Tongue (tissue), 1 donor: ENCODE measurements at regions not wholly inside any gene's neighbourhood (a gene's known extent, or its start where the extent isn't known, plus 50 kb on each side); places are given as distances from the start of the nearest gene placed in this dataset.
A peak's percentile ranks its signal among the peaks of the same experiment; 100 is the strongest.

Experiments
- DNase-seq: peaks from one replicate; pipeline ENCODE4 v3.0.0-alpha.2; 2015

DNA sequence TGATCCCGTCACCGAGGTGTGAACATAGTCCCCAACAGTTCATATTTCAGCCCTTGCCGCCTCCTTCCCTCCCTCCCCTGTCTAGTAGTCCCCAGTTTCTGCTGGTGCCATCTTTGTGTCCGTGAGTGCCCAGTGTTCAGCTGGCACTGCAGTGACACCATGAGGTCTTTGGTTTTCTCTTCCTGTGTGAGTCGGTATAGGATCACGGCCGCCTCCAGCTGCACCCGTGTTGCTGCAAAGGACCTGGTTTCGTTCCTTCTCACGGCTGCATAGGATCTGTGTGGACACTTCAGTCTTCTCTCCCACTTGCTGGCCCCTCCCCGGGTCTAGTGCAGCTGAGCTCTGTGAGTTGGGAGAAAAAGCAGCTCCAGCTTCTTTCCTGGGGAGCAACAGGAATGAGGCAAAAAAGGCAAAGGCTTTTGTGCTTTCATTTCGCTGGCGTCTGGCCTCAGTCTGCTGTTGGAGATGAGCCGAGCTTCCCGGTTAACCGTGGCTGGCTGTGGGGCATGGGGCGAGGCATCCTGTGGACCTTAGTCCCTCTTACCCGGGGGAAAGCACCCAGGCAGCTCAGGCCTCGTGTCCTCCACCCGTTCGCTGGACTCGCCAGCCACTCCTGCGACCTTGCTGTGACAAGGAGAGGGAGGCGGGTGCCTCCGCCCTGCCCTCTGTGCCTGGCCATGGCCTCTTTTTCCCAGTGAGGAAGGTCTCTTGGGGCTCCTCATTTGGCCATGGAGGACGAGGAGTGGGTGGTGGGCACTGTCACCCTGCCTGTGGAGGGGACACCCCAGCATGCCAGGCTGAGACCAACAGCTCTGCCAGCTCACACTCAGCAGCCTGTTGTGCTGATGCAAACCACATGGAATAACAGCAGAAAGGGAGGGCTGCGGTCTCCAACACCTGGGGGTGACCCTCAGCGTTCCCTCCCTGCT is 196.5 kb downstream of the TEX29 start:
- no peak for DNase-seq

DNA sequence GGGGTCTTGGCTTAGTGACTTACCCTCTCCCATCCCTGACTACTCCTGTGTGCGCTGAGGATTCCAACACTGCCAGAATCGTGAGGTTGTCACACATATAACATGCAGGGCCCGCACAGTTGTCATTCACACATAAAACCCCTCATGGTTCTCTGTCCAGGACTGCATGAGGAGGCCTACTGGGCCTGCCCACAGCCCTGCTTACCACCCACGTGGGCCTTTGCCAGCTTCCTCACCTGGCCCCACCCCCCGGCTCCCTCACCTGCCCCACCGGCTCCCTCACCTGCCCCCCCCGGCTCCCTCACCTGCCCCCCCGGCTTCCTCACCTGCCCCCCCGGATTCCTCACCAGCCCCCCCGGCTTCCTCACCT is 197.2 kb downstream of the TEX29 start:
- DNase-seq, result no peak

DNA sequence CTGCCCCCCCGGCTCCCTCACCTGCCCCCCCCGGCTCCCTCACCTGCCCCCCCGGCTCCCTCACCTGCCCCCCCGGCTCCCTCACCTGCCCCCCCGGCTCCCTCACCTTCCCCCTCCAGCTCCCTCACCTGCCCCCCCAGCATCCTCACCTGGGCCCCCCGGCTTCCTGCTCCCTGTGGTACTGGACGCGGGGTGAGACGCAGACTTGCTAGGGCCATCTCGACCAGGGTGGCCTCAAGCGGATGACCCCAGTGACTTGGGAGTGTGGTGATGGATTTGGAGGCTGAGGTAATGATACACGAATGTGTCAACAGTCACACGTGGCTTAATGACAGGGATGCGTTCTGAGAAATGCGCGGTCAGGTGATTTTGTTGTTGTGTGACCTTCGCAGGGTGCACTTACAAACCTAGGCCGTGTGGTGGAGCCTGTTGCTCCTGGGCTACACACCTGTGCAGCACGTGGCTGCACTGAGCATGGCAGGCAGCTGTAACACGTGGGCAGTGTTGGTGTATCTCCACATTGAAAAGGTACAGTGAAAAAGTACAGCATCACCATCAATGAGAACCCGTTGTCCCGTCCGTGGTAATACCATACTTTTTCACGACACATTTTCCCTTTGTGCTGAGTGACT is 197.8 kb downstream of the TEX29 start:
- DNase-seq, result no peak

DNA sequence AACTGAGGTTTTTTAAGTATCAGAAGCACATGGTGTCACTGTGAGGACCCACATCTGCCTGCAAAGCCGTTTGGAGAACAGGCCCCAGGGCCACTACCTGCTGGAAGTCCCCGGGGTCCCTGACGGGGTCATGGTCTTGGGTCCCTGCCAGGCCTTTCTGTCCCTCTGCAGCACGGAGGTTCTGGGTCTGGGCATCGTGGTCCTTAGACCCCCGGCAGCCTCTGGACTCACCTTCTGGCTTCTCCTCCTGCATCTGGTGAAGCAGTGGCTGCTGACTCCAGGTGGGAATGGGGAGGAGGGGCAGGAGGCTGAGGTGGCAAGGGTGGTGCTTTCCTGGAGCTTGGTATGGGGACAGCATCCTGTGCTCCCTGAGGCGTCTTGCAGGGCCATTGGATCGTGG is 198.6 kb downstream of the TEX29 start:
- DNase-seq, result no peak

DNA sequence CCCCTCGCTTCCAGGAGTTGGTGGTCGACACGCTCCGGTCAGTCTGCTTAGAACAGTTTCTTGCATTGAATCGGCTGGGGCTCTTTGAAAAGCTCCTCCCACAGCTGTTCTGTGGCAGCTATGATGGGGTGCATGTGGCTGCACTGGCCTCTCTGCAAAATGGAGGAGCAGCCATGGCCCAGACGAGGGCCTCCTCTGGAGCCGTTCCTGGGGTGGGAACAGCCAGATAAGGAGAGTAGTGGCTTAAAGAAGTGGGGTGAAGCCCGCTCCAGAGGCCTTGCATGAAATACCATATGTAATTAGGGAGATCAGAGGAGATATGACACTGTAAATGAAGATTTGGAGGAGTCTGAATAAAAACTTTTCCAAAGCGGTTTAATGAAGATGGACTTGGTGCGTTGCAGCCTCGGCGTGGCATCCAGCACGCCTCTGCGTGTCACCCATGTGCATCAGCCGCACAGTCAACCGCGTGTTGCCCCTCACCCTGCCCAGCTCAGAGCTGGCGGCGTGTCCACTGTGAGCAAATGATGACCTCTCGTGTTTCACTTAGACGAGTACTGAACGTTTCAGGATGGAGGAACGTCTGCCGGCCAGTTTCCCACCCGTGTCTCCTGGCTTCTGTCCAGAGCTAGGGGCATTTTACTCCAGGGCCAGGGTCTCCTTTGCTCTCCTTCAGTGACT is 199.2 kb downstream of the TEX29 start:
- no peak for DNase-seq

DNA sequence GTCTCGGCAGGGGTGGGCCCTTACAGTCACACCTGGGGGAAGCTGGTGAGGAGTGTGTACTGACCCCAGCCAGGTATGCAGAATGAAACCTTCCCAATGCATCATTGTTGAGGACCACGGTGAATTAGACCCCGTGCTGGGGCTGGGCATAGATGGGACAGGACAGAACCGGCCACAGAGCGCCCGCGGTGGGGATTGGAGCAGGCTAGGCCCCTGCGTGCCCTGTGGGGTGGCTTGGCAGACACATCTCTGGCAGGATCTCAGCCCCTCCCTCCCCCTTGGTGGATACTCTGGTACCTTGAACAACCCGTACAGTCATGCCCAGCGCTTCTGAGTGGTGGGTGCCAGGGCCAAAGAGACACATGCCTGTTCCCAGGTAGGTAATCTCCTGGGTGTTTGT is 200.6 kb downstream of the TEX29 start:
- DNase-seq, result no peak

- no peak for DNase-seq
Observed at GRCh38 chr13:111521691-111522229, 201.3 kb downstream of the TEX29 start.

DNA sequence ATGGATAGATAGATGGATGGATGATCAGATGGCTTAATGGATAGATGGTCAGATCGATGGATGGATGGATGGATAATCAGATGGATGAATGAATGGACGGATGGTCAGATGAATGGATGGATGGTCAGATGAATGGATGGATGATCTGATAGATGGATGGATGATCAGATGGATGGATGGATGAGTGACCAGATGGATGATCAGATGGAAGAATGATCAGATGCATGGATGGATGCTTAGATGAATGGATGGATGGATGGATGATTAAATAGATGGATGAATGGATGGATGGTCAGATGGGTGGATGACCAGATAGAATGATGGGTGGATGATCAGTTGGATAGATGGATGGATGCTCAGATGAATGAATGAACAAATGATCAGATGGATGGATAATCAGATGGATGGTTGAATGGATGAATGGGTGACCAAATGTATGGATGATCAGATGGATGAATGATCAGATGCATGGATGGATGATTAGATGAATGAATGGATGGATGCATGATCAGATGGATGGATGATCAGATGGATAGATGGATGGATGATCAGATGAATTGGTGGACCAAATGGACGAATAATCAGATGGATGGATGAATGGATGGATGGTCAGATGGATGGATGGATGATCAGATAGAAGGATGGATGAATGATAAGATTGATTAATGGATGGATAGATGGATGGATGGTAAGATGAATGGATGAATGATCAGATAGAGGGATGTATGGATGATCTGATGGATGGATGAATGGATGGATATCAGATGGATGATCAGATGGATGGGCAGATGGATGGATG is 205.1 kb downstream of the TEX29 start:
- no peak for DNase-seq

GRCh38 chr13:111526922-111527321 is 206.5 kb downstream of the TEX29 start:
- DNase-seq, result no peak

DNA sequence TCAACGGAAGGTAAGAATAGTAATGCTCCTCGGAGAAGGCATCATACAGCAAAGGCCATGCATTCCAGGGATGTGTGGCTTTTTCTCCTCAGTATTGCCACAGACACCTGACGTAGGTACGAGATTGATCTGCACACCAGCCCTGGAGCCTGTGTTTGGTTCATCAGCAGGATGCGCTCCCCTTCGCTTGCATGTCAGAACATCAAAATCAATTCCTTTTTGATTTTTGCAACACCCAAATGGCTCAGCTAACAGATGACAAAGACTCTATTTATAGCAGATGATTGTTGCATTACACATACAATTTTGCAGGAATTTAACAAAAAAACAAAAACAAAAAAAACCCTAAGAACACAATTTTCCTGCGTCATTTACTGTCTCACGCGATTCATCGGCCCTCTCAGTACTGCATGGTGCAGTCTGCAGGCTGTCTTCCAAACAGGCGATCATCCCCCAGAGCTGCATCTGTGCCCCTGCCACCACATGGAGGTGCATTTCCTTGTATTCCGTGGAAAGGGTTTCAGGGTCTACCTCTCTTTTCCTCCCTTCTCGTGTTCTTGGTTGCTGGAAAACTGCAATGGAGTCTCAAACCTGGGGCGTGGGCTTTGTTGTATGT is 207.3 kb downstream of the TEX29 start:
- no peak for DNase-seq

DNA sequence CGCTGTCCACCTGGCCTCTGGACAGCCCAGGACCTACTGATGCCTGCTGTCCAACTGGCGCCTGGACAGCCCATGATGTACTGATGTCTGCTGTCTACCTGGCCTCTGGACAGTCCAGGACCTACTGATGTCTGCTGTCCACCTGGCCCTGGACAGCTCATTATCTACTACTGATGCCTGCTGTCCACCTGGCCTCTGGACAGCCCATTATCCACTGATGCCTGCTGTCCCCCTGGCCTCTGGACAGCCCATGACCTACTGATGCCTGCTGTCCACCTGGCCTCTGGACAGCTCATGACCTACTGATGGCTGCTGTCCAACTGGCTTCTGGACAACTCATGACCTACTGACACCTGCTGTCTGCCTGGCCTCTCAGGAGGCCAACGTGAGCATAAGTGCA is 208.1 kb downstream of the TEX29 start:
- no peak for DNase-seq

GRCh38 chr13:111530137-111530870 is 209.9 kb downstream of the TEX29 start:
- no peak for DNase-seq

DNA sequence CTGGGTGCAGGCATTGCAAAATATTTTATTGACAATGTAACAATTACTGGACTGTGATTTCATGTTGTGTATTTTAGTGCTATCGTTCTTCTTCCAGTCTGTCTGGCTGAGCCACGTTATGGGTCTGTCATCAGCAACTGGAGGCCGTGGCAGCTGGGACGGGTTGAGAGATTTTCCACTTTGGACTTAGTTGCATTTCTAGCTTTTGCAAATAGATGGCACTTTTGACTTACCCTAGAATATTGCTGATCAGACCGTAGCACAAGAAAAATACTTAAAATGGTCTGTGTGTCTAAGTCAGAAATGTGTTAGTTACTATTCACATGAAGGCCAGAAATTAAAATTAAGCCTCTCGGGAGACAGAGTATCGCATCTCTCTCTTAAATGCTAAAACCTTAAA is 211.1 kb downstream of the TEX29 start:
- peak; percentile 87 for DNase-seq

GRCh38 chr13:111532111-111532510 is 211.7 kb downstream of the TEX29 start:
- DNase-seq, result no peak

- DNase-seq, result no peak
Observed at GRCh38 chr13:111533900-111534683, 213.7 kb downstream of the TEX29 start.

- DNase-seq, result no peak
Observed at GRCh38 chr13:111534751-111535522, 214.5 kb downstream of the TEX29 start.

GRCh38 chr13:111535523-111535811 is 215.0 kb downstream of the TEX29 start:
- DNase-seq, result no peak

DNA sequence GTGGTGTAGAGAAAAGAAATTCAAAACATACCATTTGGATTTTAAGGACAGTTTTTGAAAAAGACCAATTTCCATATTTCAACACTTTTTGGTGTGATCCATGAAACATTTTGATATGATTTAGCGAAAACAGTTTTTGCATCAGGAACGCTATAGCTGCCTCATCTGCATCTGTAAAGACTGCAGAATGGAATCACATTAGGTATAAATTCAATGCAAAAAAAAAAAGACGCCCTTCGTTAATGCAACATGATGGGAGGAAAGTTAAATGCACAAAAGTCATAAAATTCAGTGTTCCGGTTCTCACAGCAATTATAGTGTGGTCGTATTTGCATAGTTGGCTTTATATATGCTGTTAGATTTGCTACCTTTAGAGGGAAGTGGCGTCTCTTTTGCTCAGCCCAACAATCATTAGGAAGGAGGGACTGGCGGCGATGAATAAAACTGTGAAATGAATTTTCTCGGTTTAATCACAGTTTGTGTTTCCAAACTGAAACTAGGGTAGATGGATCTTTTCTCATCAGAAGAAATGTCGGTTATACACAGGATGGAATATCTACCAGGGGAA is 215.7 kb downstream of the TEX29 start:
- no peak for DNase-seq

- DNase-seq, result no peak
Observed at GRCh38 chr13:111537115-111537728, 216.8 kb downstream of the TEX29 start.
